Posterior cingulate gyrus (tissue), 11 donors: ENCODE measurements at regions not wholly inside any gene's neighbourhood (a gene's known extent, or its start where the extent isn't known, plus 50 kb on each side); places are given as distances from the start of the nearest gene placed in this dataset.

ENCODE experiments used
- DNase-seq, 10 donors: peaks; one replicate each; pipeline versions ENCODE4 v3.0.0 to v3.0.0-alpha.2; 2020 to 2021; ENCODE audit warnings: mixed read lengths in 3 of 10
- intact Hi-C: fragments of 100-400 bp; cut with DNase I; formaldehyde crosslinking; loops from one replicate; pipeline ENCODE4 v1.15.1; 2023

- no peak for DNase-seq
- intact Hi-C loops, result no loop called here
Observed at GRCh38 chrX:10047133-10047532, 80.0 kb downstream of the CLDN34 start.

GRCh38 chrX:10047631-10048030 lies 80.5 kb downstream of the CLDN34 start:
- intact Hi-C loops, result no loop called here
- DNase-seq, result no peak

- intact Hi-C loops, result no loop called here
- DNase-seq, result no peak
Observed at GRCh38 chrX:10048076-10048475, 80.9 kb downstream of the CLDN34 start.

GRCh38 chrX:10048707-10049106 lies 81.5 kb downstream of the CLDN34 start:
- no peak for DNase-seq
- intact Hi-C loops, result no loop called here

- intact Hi-C loops, result no loop called here
- DNase-seq, result no peak
Observed at GRCh38 chrX:10049236-10049635, 82.1 kb downstream of the CLDN34 start.

GRCh38 chrX:10050481-10050880 lies 83.3 kb downstream of the CLDN34 start:
- intact Hi-C loops, result no loop called here
- DNase-seq, result no peak

- DNase-seq, result no peak
- intact Hi-C loops, result no loop called here
Observed at GRCh38 chrX:10051866-10052480, 84.8 kb downstream of the CLDN34 start.

GRCh38 chrX:10052906-10053625 lies 85.9 kb downstream of the CLDN34 start:
- intact Hi-C loops, result no loop called here
- DNase-seq, result peak in 7 of 10 donors; percentile 34 to 93 (median 55)

- intact Hi-C loops, result no loop called here
- DNase-seq, result no peak
Observed at GRCh38 chrX:10054396-10054795, 87.2 kb downstream of the CLDN34 start.

- no peak for DNase-seq
Observed at GRCh38 chrX:10055430-10055829, 88.3 kb downstream of the CLDN34 start.

GRCh38 chrX:10062352-10062751 lies 94.4 kb upstream of the CLCN4 start:
- DNase-seq, result no peak
- intact Hi-C loops, result no loop called here

More at GRCh38 chrX:10055430-10055829, 88.3 kb downstream of the CLDN34 start:
- intact Hi-C loops, result no loop called here

- intact Hi-C loops, result no loop called here
- no peak for DNase-seq
Observed at GRCh38 chrX:10062980-10063379, 93.8 kb upstream of the CLCN4 start.

GRCh38 chrX:10064736-10065135 lies 92.0 kb upstream of the CLCN4 start:
- intact Hi-C loops, result no loop called here
- DNase-seq, result no peak

GRCh38 chrX:10070714-10071436 lies 85.9 kb upstream of the CLCN4 start:
- intact Hi-C loops, result no loop called here
- no peak for DNase-seq

GRCh38 chrX:10071451-10072144 lies 85.2 kb upstream of the CLCN4 start:
- no peak for DNase-seq

GRCh38 chrX:10072786-10073568 lies 83.8 kb upstream of the CLCN4 start:
- intact Hi-C loops, result no loop called here
- no peak for DNase-seq

More at GRCh38 chrX:10071451-10072144, 85.2 kb upstream of the CLCN4 start:
- intact Hi-C loops, result no loop called here

- intact Hi-C loops, result no loop called here
- no peak for DNase-seq
Observed at GRCh38 chrX:10073671-10074070, 83.1 kb upstream of the CLCN4 start.

- intact Hi-C loops, result no loop called here
- no peak for DNase-seq
Observed at GRCh38 chrX:10074241-10074941, 82.4 kb upstream of the CLCN4 start.

- intact Hi-C loops, result no loop called here
- DNase-seq, result no peak
Observed at GRCh38 chrX:10076765-10077164, 80.0 kb upstream of the CLCN4 start.
